ENCODE measurements at regions not wholly inside any gene's neighbourhood (a gene's known extent, or its start where the extent isn't known, plus 50 kb on each side); places are given as distances from the start of the nearest gene placed in this dataset.
"Not testable (repeated sequence)": the region's sequence is repeated elsewhere in the genome, so short reads cannot be mapped to it uniquely, and the experiment has no call there.

DNA sequence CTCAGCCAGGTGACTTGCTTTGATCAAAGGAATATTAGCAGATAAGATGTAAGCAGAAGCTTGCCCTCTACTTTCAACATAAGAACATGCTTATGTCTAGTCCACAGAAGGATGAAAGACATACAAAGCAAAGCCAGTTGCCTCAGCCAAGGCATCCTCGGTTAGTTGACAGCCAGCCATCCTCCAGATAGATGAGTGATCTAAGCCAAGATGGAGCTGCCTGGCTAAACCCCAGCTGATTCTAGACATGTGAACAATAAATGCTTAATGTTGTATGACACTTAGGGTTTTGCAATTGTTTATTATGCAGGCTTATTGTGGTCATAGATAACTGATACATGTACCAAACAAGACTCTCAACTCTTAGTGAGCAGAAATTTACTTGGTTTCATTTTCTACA is 157.6 kb upstream of the TMTC2 start:
- intact Hi-C loops (cut with micrococcal nuclease) = loop anchor here (5.0 kb wide), 1 partner anchor 158 kb away; the partner anchor contains the start of gene TMTC2

DNA sequence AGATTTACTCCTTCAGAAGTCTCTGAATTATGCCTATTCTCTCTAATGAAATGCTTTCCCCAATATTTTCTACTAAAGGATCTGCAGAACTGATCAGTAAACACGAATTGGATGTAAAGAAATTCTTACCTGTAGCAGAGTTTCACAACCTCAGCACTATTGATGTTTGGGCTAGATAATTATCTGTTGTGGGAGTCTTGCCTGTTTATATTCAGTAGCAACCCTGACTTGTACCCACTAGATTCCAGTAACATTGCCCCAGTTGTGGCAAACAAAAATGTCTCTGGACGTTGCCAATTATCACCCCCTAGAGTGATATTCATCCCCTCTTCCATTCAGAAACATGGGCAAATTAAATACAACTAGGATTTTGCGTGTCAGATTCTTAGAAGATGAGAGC is 156.8 kb upstream of the TMTC2 start:
- intact Hi-C loops (cut with micrococcal nuclease) = loop anchor here (5.0 kb wide), 1 partner anchor 157 kb away; the partner anchor contains the start of gene TMTC2

DNA sequence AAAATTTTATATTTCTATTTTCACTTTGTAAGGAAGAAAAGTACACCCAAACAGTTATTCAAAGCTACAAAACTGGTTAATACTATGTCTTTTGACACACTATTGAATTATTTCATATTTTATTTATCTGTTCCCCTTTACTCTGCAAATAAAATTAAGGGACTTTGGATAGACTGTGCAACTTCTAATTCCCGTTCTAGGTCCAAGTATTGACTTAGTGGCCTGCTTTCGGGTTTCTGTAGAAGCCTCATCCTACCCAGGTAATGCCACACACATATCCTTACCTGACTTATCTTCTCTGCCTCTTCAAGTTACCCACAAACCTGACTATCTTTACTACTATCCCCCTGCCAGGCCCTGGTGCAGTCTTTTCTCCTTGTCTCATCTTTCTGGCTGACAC is 156.3 kb upstream of the TMTC2 start:
- intact Hi-C loops (cut with micrococcal nuclease) = no loop called here

DNA sequence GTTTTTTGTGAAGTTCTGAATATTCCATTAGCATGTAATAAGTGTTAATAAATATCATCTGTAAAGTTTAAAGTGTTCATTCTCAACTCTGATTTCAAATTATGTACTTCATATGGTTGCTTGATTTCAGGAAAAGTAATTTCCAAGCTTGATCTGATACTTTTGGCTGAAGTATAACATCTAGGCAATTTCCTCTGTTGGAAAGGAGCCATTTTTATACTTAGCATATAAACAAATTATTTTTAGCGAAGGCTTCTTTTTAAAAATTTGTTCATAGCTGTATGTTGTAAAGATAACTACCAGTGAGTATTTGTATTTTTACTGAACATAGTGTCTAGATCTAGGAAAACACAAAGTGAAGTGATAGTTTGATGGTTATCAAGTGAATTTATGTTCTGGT is 153.4 kb upstream of the TMTC2 start:
- intact Hi-C loops (cut with micrococcal nuclease) = no loop called here

DNA sequence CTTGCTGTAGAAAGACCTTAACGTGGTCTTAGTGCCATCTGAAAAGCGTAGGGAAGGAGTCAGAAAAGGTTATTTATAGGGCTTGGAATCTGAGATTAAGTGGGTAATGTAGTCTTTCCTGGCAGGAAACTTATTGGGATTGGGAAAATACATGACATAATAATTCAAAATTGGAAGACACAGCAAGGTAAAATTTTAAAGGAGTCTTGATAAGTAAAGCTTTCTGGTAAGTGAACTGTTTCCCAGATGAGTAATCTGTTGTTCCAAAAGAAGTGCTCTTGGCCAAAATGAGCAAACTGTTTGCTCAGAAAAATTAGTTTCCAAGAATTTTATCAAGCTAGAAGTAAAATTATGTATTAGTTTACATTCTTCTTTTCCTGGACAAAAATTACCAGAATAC is 149.3 kb upstream of the TMTC2 start:
- intact Hi-C loops (cut with micrococcal nuclease) = no loop called here

DNA sequence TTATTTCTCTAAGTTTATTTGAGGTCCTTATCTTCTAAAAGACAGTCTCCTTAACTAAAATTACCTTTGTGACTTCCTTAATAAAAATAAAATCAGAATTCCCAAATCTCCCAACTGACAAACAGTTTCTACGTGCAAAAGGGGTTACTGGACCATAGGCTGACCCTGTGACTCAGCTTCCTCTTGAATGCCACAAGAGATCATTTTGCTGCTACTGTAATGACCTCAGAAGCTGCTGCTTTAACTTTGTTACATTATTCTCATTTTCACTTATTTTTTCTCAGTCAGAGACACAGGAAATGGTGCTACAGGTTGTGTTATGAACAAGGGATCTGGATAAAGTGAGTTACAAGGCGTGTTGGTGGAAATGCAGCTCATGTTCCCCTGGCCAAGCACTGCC is 132.2 kb upstream of the TMTC2 start:
- intact Hi-C loops (cut with micrococcal nuclease) = no loop called here

DNA sequence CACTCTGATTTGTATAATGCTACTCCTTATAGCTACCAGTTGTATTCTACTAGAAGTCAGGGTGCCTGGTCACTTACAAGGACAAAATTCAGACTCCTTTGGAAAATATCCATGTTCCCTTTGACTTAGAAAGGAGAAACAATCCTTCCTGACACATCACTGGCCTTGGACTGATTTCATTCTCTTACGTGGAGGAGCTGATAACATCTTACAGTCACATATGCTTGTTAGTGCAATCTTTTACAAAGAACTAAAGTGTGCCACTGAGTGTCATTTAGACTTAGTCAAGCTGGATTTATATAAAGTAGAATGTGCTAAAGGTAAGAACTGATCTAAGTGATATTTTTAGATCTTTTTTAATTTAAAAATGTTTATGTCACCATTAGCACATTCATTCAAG is 131.0 kb upstream of the TMTC2 start:
- intact Hi-C loops (cut with micrococcal nuclease) = no loop called here

DNA sequence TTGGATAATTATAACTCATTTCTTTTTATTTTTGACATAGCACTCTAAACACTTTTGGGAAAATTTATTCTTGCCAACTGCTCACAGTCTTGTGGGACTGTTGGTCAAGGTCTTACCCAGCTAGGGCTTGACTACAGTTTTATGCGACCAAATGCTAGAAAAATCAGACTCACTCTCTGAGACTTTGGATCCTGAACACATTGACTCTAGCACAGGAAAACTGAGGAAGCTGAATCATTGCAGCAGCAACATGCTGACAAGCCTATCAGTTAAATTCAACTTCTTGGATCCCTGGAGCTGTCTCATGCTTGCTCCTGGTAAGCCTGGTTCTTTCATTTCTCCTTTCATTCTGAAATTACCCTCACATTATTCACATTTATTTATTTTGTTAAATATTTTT is 120.7 kb upstream of the TMTC2 start:
- intact Hi-C loops (cut with micrococcal nuclease) = no loop called here

DNA sequence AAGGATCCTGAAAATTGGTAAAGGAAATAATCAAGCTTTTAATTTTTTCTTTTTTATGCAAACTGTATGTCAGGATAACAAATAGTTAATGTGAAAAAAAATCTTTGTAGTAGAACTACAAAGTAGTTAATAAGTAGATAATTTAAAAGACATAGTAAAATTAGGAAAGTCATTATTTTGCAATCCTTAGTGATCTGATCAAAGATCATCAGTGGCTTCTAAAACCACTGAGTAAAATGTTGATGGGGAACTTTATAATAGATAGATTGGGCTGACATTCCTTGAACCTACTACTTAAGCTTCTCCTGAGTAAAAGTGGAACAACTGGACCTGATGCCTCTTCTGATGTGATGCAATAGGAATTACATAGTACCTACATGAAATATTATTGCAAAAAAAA is 119.0 kb upstream of the TMTC2 start:
- intact Hi-C loops (cut with micrococcal nuclease) = no loop called here

DNA sequence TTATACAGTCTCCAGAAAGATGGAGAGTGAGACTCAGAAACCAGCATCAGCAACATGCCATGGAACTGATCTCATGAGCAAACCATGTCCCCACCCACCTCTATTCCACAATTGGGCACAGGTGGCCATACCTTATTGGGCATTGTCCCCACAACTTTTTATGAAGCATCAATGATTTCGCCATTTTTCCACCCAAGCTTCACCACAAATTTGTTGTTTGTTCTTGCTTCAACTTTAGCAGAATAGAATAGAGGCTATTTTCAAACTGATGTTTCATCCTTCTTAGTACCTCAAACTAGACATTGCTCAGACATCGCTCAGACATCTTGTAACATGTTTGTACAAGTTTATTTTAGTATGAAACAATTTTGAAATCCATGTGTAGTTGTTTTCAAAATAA is 112.5 kb upstream of the TMTC2 start:
- intact Hi-C loops (cut with micrococcal nuclease) = no loop called here

DNA sequence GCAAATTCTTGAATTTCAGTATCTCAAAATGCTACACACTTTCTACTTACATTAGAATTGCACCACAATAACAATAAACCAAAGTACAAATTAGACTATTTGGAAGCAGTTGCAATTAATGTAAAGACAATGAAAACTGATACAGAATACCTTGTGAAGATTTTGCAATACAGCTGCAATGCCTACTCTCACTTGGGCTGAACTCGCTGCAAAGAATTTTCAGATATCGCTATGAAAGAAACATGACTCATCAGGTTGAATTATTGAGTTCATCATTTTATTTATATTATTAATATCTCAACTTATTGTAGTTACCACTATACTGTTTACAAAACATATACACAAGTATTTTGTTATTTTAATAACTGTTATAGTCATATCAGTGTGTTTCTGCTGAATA is 108.0 kb upstream of the TMTC2 start:
- intact Hi-C loops (cut with micrococcal nuclease) = no loop called here

DNA sequence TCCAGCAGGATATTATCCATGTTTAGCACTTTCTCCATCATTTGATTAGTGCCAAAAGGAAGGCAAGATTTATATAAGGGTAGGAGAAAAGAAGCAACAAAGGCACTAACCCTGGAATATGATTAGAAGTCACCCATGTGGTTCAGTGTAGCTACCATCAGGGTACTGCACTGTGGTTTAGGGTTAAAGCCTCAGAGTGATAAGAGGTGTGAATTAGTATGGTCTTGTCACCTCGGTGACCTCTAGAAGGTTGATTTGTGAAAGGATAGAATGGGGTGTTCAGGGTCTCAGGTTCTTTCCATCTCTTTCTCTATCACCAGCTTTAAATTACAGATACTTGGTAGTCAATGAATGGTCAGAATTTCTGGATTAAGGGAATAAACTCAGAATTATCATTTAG is 103.0 kb upstream of the TMTC2 start:
- intact Hi-C loops (cut with micrococcal nuclease) = no loop called here

DNA sequence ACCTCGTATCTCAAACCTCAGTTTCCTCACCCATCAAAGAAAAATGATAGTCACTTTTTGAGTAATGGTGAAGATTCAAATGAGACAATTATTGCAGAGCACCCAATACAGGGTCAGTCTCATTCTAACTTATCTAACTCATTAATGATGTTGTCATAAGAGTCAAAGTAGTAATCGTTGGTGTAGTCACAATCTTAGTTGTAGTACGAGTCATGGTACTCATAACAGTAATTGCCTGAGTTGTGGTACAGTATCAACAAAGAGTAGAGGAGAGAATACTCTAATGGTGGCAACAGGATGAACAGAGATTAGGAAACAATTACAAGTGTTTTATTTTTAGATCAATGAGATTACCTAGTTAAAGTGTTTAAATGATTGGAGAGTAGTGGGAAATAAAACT is 93.6 kb upstream of the TMTC2 start:
- intact Hi-C loops (cut with micrococcal nuclease) = no loop called here

DNA sequence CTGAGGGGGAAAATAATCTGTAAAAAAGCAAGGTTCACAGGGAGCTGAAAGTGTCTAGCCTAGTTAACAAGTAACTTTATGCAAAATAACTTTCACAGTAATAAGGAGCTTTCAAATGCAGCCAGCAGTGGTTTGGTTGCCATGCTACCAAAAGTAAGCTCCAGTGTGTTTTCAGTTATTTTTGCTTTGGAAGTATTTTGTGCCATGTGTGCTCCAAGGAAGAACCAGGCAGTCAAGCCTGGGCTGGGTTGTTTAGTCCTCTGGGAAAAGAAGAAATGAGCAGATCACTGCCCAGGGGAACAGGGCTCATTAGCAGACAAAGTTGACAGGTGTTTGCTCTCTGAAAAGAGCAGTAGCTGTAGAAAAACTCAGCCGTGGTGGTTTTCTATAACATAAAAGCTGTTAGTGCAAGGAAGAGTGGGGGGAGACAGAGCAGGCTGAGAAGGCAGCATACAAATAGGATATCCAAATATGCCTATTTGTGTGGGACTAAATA is 92.8 kb upstream of the TMTC2 start:
- intact Hi-C loops (cut with micrococcal nuclease) = no loop called here

DNA sequence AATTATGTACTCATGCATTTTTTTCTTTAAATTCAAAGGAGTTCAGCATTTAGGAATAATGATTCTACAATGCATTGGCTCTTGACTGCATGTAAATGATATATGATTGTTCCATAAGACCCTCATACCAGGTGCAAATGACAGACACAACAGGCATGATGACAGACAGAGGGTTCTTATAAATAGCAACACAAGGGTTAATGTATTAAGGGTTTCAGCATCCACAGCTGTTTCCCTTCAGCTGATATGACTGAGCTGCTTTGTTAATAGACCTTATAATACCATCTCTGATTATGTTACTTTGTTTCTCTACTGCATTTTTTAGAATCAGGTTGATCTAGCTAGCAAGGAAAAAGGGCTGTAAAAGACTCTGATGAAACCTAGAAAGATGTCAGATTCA is 90.8 kb upstream of the TMTC2 start:
- intact Hi-C loops (cut with micrococcal nuclease) = no loop called here

DNA sequence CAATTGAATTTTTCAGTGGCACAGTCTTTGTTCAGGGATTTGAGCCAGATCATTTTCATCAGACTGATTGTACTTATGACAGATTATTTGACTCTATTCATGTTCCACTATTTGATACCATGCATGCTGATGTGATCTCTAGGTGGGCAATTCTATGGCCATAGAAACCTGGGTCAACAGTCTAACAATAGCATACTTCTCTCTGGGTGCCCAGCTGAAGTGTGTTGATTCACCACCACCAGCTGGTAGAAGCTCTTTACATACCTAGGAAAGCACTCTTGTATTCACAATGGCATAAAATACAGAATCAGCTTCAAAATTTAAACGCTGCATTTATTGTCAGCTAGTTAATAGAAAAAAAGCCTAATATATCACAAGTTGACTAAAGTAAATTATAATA is 90.2 kb upstream of the TMTC2 start:
- intact Hi-C loops (cut with micrococcal nuclease) = no loop called here

DNA sequence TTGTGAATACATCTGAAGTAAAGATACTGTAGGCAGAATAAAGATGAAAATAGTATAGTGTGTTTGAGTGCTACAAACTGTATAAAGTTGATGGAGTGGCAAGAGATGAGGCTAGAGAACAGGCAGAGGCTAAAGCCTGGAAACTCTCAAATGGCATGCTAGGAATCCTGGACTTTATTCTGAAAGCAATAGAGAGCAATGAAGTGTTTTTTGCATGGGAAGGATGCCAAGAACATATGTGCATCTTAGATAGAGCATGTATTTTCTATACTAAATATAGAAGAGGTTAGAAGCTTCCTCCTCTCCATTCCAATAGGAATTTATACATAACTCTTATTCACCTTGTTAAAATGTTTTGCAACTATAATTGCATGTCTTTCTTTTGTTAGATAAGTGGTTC is 86.3 kb upstream of the TMTC2 start:
- intact Hi-C loops (cut with micrococcal nuclease) = no loop called here

DNA sequence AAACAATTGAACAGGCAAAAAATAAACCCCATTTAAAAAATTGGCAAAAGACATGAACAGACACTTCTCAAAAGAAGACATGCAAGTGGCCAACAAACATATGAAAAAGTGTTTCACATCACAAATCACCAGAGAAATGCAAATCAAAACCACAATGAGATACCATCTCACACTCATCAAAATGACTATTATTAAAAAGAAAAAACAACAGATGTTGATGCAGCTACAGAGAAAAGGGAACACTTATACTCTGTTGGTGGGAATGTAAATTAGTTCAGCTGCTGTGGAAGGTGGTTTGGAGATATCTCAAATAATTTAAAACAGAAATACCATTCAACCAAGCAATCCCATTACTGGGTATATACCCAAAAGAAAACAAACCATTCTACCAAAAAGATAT is 83.1 kb upstream of the TMTC2 start:
- intact Hi-C loops (cut with micrococcal nuclease) = not testable (repeated sequence)

DNA sequence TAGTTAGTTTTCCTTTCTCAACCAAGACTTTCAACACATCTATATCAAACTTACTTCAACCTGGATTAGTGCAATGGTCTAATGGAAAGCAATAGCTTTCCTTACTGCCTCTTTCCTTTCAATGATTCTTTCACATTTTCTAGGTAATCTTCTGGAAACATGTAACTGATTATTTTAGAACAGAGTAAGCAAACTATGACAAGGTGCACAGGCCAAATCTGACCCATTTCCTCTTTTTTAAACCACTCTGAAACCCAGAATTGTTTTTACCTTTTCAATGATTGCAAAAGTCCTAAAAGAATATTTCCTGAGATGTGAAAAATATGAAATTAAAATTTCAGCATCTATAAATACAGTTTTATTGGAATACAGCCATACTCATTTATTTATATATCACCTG is 81.6 kb upstream of the TMTC2 start:
- intact Hi-C loops (cut with micrococcal nuclease) = no loop called here

DNA sequence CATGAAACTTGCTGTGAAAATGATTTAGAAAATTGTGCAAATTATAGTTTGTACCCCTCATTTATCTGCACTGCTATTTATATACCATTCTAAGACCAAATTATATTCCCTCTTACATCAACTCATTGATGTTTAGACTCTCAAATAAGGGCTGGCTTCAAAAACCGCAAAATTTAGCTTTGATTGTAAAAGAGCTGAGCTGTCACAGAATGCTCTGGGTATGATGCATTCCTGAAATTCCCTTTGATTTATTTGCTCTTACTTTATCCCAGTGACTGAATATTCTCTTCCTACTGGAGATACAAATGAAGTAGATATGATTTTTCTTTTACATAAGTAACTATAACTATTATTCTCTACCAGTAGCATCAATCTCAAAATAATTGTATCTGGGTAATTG is 78.0 kb upstream of the TMTC2 start:
- intact Hi-C loops (cut with micrococcal nuclease) = no loop called here

DNA sequence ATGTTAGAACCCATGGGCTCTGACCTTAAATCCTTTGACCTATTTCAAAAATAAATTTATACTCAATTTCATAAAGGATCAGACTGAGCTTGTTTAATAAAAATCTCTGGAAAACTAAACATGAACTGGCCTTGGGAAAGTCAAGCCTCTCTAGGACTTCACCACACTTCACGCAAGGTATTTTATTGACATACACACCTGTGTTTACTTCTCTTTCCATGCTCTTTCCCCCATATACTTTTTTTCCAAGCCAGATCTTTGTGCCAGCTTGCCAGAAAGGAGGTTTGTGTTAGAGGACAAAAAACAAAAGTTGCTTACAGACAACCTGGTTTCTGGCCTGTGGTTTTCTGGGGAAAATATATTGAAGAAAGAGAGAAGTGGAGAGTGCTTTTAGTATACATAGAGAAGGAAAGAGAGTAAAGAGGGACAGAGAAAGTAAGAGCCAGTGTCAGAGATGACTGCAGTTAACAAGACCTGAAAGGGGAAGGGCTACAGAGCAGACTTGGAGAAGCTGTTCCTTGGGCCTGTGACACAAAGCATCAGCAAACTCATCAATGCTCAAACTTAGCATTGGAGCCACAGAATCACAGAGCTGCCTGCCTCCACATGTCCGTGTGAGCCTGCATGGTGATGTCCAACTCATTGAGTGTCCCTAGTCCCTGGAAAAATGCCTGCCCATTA is 77.3 kb upstream of the TMTC2 start:
- intact Hi-C loops (cut with micrococcal nuclease) = no loop called here

DNA sequence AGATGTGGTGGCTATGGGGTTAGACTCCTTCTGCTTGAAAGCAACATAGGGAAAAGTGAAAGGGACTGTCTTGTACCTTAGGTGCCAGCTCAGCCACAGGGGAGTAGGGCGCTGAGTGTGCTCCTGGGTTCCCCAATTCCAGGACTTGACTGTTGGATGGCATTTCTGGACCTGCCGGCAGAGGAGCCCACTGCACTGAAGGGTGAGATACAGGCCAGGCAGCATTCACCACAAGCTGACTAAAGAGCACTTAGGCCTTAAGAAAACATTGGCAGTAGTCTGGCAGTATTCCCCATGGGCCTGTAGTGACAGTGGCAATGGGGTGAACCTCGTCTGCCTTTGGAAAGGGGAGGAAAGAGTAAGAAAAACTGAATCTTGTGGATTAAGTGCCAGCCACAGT is 67.1 kb upstream of the TMTC2 start:
- intact Hi-C loops (cut with micrococcal nuclease) = no loop called here

DNA sequence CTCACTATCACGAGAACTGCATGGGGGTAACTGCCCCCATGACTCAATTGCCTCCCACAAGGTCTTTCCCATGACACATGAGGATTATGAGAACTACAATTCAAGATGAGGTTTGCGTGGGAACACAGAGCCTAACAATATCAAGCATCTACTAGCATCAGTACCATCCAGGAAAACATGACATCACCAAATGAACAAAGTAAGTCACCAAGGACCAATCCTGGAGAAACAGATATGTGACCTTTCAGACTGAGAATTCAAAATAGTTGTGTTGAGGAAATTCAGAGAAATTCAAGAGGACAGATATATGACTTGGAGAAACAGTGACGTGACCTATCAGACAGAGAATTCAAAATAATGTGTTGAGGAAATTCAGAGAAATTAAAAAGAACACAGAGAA is 65.8 kb upstream of the TMTC2 start:
- intact Hi-C loops (cut with micrococcal nuclease) = no loop called here

DNA sequence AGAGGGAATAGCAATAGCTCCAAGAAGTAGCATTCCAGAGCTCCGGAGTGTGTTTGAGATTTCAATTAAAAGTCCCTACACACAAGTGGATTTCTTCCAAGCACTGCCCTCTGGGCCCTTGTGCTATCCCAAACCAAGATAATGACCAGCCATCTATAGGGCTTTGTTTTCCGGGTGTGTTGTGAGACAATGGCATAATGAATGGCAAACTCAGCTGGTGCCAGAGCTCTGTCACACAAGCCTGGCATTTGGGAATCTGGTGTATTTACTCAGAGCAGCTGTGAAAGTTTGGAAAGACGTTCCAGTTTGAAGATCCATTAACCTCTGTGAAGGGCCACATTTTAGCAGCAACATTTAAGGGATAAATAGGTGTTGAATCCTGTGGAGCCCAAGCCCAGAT is 61.2 kb upstream of the TMTC2 start:
- intact Hi-C loops (cut with micrococcal nuclease) = no loop called here

Measured in T-helper 2 cell treated with Interferon-gamma antibody and Interleukin-4, amounts not matched to agents 100 ng/mL and 5 ng/mL, for 36 hours (primary cell).